Tibial nerve (tissue), 3 donors: ENCODE measurements at regions not wholly inside any gene's neighbourhood (a gene's known extent, or its start where the extent isn't known, plus 50 kb on each side); places are given as distances from the start of the nearest gene placed in this dataset.

Source experiments
- CTCF ChIP-seq, 5 experiments: fragments of 200-600 bp in 3 of 5; fragments of 450-650 bp in 2 of 5; sonication (generic) in 3 of 5; IDR thresholded peaks; one replicate each; pipeline ENCODE4 v1.5.1; 2016 to 2019; ENCODE audit warnings: antibody characterized with exemption in 5 of 5, mild to moderate bottlenecking in 3 of 5, moderate library complexity in 2 of 5
- POLR2A ChIP-seq, 2 donors: fragments of 450-650 bp; IDR thresholded peaks; one replicate each; pipeline ENCODE4 v1.6.1; 2017; ENCODE audit warnings: antibody characterized with exemption in 2 of 2, mild to moderate bottlenecking in 2 of 2, moderate library complexity in 2 of 2

- no peak for TF ChIP-seq CTCF (IDR thresholded peaks at IDR 0.05)
- no peak for TF ChIP-seq POLR2A (IDR thresholded peaks at IDR 0.05)
Observed at GRCh38 chr9:89718176-89718575, 113.4 kb downstream of the GADD45G start.
